Uterus (tissue), 3 donors: ENCODE measurements at regions not wholly inside any gene's neighbourhood (a gene's known extent, or its start where the extent isn't known, plus 50 kb on each side); places are given as distances from the start of the nearest gene placed in this dataset.

Source experiments
- DNase-seq, 2 donors: peaks; one replicate each; pipeline ENCODE4 v3.0.0-alpha.2; 2019 to 2020
- H3K27ac ChIP-seq, 2 donors: fragments of 200-600 bp; sonication (generic); 1 replicate in 1 of 2; 2 replicates in 1 of 2; pipeline ENCODE4 v1.5.1; 2016 to 2018
- H3K27me3 ChIP-seq, 2 donors: fragments of 200-600 bp; sonication (generic); one replicate each; pipeline ENCODE4 v1.5.1; 2018 to 2019; ENCODE audit warnings: control low read depth in 1 of 2
- H3K36me3 ChIP-seq, 2 donors: fragments of 200-600 bp; sonication (generic); one replicate each; pipeline ENCODE4 v1.5.1; 2019; ENCODE audit warnings: control low read depth in 1 of 2
- H3K4me1 ChIP-seq, 2 donors: fragments of 200-600 bp; sonication (generic); one replicate each; pipeline ENCODE4 v1.5.1; 2018 to 2019; ENCODE audit warnings: control low read depth in 1 of 2
- H3K4me3 ChIP-seq, 2 donors: fragments of 200-600 bp; sonication (generic); 1 replicate in 1 of 2; 2 replicates in 1 of 2; pipeline ENCODE4 v1.5.1; 2018 to 2019; ENCODE audit warnings: mild to moderate bottlenecking in 1 of 2
- H3K9me3 ChIP-seq, 2 donors: fragments of 200-600 bp; sonication (generic); one replicate each; pipeline ENCODE4 v1.5.1; 2019; ENCODE audit warnings: control low read depth in 1 of 2
- POLR2A ChIP-seq, 2 donors: fragments of 450-650 bp; IDR thresholded peaks; one replicate each; pipeline ENCODE4 v1.6.1; 2016; ENCODE audit warnings: antibody characterized with exemption in 2 of 2, mild to moderate bottlenecking in 1 of 2, moderate library complexity in 1 of 2
- intact Hi-C: fragments of 100-400 bp; cut with DNase I; formaldehyde crosslinking; loops from one replicate; pipeline ENCODE4 v1.15.1; 2023; ENCODE audit warnings: low total_unique reads
- TF ChIP-seq, protein P1 (sequence below), 4 experiments: fragments of 200-600 bp in 2 of 4; fragments of 450-650 bp in 2 of 4; sonication (generic) in 2 of 4; IDR thresholded peaks; one replicate each; pipeline ENCODE4 v1.5.1; 2016 to 2019; ENCODE audit warnings: antibody characterized with exemption in 4 of 4, mild to moderate bottlenecking in 2 of 4, moderate library complexity in 1 of 4
- donor health status: DM: yes; HTN: yes; CAD: no.

- intact Hi-C loops, result no loop called here
- no peak overlapping the region for H3K4me3 ChIP-seq
- H3K4me1 ChIP-seq, result no peaks in the 10 kb centered on the region
- TF ChIP-seq, protein P1, sequence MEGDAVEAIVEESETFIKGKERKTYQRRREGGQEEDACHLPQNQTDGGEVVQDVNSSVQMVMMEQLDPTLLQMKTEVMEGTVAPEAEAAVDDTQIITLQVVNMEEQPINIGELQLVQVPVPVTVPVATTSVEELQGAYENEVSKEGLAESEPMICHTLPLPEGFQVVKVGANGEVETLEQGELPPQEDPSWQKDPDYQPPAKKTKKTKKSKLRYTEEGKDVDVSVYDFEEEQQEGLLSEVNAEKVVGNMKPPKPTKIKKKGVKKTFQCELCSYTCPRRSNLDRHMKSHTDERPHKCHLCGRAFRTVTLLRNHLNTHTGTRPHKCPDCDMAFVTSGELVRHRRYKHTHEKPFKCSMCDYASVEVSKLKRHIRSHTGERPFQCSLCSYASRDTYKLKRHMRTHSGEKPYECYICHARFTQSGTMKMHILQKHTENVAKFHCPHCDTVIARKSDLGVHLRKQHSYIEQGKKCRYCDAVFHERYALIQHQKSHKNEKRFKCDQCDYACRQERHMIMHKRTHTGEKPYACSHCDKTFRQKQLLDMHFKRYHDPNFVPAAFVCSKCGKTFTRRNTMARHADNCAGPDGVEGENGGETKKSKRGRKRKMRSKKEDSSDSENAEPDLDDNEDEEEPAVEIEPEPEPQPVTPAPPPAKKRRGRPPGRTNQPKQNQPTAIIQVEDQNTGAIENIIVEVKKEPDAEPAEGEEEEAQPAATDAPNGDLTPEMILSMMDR (IDR thresholded peaks at IDR 0.05), result no peak
- no peak for TF ChIP-seq POLR2A (IDR thresholded peaks at IDR 0.05)
- no peaks in the 10 kb centered on the region for H3K36me3 ChIP-seq
- DNase-seq, result no peak
- no peak overlapping the region for H3K27ac ChIP-seq
- H3K9me3 ChIP-seq, result no peaks in the 10 kb centered on the region
- no peaks in the 10 kb centered on the region for H3K27me3 ChIP-seq
These were observed 72.6 kb upstream of the PCBD1 start for GRCh38 chr10:70960783-70961570.

GRCh38 chr10:70962686-70963085 is 74.3 kb upstream of the PCBD1 start:
- H3K27ac ChIP-seq, result no peak overlapping the region
- TF ChIP-seq POLR2A (IDR thresholded peaks at IDR 0.05), result no peak
- TF ChIP-seq, protein P1 (IDR thresholded peaks at IDR 0.05), result no peak
- no peaks in the 10 kb centered on the region for H3K9me3 ChIP-seq
- H3K27me3 ChIP-seq, result no peaks in the 10 kb centered on the region
- intact Hi-C loops, result no loop called here
- H3K4me3 ChIP-seq, result no peak overlapping the region
- no peaks in the 10 kb centered on the region for H3K4me1 ChIP-seq
- no peak for DNase-seq
- H3K36me3 ChIP-seq, result no peaks in the 10 kb centered on the region

GRCh38 chr10:70963271-70963670 is 74.9 kb upstream of the PCBD1 start:
- H3K27ac ChIP-seq, result no peak overlapping the region
- H3K36me3 ChIP-seq, result no peaks in the 10 kb centered on the region
- intact Hi-C loops, result no loop called here
- no peaks in the 10 kb centered on the region for H3K27me3 ChIP-seq
- no peak overlapping the region for H3K4me3 ChIP-seq
- no peaks in the 10 kb centered on the region for H3K9me3 ChIP-seq
- no peaks in the 10 kb centered on the region for H3K4me1 ChIP-seq
- no peak for TF ChIP-seq POLR2A (IDR thresholded peaks at IDR 0.05)
- TF ChIP-seq, protein P1 (IDR thresholded peaks at IDR 0.05), result no peak
- DNase-seq, result no peak

GRCh38 chr10:70964245-70964644 is 75.9 kb upstream of the PCBD1 start:
- no peak for DNase-seq
- intact Hi-C loops, result no loop called here
- TF ChIP-seq, protein P1 (IDR thresholded peaks at IDR 0.05), result no peak
- no peak for TF ChIP-seq POLR2A (IDR thresholded peaks at IDR 0.05)
- no peak overlapping the region for H3K4me3 ChIP-seq
- no peak overlapping the region for H3K27ac ChIP-seq
- H3K36me3 ChIP-seq, result no peaks in the 10 kb centered on the region
- no peaks in the 10 kb centered on the region for H3K9me3 ChIP-seq
- no peaks in the 10 kb centered on the region for H3K27me3 ChIP-seq
- H3K4me1 ChIP-seq, result no peaks in the 10 kb centered on the region

DNA sequence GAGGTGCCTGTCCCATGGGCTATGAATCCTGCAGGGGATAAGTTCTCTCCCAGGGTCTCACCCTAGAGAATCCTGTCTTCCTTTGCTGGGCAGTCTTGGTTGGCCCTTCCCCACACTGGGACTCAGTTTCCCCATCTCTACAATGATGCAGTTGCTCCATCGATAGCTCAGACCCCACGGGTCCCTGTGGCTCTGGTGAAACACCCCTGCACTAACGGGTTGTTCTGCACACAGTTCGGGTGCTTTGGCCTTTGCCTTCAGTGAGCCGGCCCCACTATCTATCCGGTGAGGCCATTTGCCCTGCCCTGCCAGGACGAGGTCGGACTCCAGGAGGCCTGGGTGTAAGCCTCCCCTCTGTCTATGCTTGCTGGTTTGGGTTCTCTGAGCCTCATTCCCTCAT is 76.5 kb upstream of the PCBD1 start:
- H3K27me3 ChIP-seq, result no peaks in the 10 kb centered on the region
- H3K4me3 ChIP-seq, result no peak overlapping the region
- H3K36me3 ChIP-seq, result no peaks in the 10 kb centered on the region
- intact Hi-C loops, result no loop called here
- H3K4me1 ChIP-seq, result no peaks in the 10 kb centered on the region
- H3K9me3 ChIP-seq, result no peaks in the 10 kb centered on the region
- TF ChIP-seq POLR2A (IDR thresholded peaks at IDR 0.05), result no peak
- TF ChIP-seq, protein P1 (IDR thresholded peaks at IDR 0.05), result no peak
- DNase-seq, result no peak
- no peak overlapping the region for H3K27ac ChIP-seq
